Body of pancreas (tissue), 4 donors: ENCODE measurements at regions not wholly inside any gene's neighbourhood (a gene's known extent, or its start where the extent isn't known, plus 50 kb on each side); places are given as distances from the start of the nearest gene placed in this dataset.

Source experiments
- POLR2A ChIP-seq, 3 donors: fragments of 450-650 bp; IDR thresholded peaks; one replicate each; pipeline ENCODE4 v1.6.1; 2016; ENCODE audit warnings: antibody characterized with exemption in 3 of 3, mild to moderate bottlenecking in 2 of 3
- TF ChIP-seq, protein P1 (sequence below), 7 experiments: fragments of 450-650 bp in 4 of 7; fragments of 200-600 bp in 3 of 7; sonication (generic) in 3 of 7; IDR thresholded peaks; one replicate each; pipeline ENCODE4 v1.5.1; 2016 to 2019; ENCODE audit warnings: antibody characterized with exemption in 7 of 7

DNA sequence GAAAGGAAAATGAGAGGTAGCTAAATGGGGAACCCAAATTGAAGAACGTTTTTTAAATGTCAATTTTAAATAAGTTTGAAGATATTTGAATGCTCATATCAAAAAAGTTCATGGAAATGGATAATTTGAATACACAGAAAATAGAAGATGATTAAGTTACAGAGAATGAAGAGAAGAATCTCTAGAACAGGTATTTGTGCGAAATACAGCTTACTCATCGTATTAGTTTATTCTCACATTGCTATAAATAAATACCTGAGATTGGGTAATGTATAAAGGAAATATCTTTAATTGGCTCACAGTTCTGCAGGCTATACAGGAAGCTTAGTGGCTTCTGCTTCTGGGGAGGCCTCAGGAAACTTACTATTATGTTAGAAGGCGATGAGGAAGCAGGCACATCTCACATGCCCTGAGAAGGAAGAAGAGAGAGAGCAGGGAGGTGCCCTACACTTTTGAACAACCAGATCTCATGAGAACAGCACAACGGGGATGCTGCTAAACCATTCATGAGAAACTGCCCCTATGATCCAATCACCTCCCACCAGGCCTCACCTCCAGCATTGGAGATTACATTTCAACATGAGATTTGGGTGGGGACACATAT, 89.7 kb upstream of the DTNA start:
- TF ChIP-seq, protein P1, sequence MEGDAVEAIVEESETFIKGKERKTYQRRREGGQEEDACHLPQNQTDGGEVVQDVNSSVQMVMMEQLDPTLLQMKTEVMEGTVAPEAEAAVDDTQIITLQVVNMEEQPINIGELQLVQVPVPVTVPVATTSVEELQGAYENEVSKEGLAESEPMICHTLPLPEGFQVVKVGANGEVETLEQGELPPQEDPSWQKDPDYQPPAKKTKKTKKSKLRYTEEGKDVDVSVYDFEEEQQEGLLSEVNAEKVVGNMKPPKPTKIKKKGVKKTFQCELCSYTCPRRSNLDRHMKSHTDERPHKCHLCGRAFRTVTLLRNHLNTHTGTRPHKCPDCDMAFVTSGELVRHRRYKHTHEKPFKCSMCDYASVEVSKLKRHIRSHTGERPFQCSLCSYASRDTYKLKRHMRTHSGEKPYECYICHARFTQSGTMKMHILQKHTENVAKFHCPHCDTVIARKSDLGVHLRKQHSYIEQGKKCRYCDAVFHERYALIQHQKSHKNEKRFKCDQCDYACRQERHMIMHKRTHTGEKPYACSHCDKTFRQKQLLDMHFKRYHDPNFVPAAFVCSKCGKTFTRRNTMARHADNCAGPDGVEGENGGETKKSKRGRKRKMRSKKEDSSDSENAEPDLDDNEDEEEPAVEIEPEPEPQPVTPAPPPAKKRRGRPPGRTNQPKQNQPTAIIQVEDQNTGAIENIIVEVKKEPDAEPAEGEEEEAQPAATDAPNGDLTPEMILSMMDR (IDR thresholded peaks at IDR 0.05), result no peak
- TF ChIP-seq POLR2A (IDR thresholded peaks at IDR 0.05), result no peak
